GM12874 (cell line): ENCODE measurements at regions not wholly inside any gene's neighbourhood (a gene's known extent, or its start where the extent isn't known, plus 50 kb on each side); places are given as distances from the start of the nearest gene placed in this dataset.

Experiments
- CTCF ChIP-seq: IDR thresholded peaks from 2 replicates; pipeline ENCODE4 v1.5.1; 2011; ENCODE audit warnings: low read depth, mild to moderate bottlenecking, control low read depth, low read length, moderate library complexity; ENCODE audit not compliant: insufficient read depth

GRCh38 chr20:41996951-41997350 lies 378.8 kb upstream of the CHD6 start:
- TF ChIP-seq CTCF = no peak

GRCh38 chr20:41992481-41992880 lies 374.3 kb upstream of the CHD6 start:
- TF ChIP-seq CTCF = no peak

- no peak for TF ChIP-seq CTCF
Measured at GRCh38 chr20:41991412-41991811, 373.2 kb upstream of the CHD6 start.

- TF ChIP-seq CTCF = no peak
Measured at GRCh38 chr20:41989935-41990635, 371.9 kb upstream of the CHD6 start.

- no peak for TF ChIP-seq CTCF
Measured at GRCh38 chr20:41989039-41989679, 371.0 kb upstream of the CHD6 start.

- TF ChIP-seq CTCF = no peak
Measured at GRCh38 chr20:41984031-41984430, 365.9 kb upstream of the CHD6 start.

- TF ChIP-seq CTCF = no peak
Measured at GRCh38 chr20:41983159-41983558, 365.0 kb upstream of the CHD6 start.
